ENCODE measurements at regions not wholly inside any gene's neighbourhood (a gene's known extent, or its start where the extent isn't known, plus 50 kb on each side); places are given as distances from the start of the nearest gene placed in this dataset.

GRCh38 chr5:92371171-92371888 is 988.2 kb upstream of the ARRDC3 start:
- TF ChIP-seq, protein P1, sequence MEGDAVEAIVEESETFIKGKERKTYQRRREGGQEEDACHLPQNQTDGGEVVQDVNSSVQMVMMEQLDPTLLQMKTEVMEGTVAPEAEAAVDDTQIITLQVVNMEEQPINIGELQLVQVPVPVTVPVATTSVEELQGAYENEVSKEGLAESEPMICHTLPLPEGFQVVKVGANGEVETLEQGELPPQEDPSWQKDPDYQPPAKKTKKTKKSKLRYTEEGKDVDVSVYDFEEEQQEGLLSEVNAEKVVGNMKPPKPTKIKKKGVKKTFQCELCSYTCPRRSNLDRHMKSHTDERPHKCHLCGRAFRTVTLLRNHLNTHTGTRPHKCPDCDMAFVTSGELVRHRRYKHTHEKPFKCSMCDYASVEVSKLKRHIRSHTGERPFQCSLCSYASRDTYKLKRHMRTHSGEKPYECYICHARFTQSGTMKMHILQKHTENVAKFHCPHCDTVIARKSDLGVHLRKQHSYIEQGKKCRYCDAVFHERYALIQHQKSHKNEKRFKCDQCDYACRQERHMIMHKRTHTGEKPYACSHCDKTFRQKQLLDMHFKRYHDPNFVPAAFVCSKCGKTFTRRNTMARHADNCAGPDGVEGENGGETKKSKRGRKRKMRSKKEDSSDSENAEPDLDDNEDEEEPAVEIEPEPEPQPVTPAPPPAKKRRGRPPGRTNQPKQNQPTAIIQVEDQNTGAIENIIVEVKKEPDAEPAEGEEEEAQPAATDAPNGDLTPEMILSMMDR (conservative IDR thresholded peaks at IDR 0.05 in 1 of 2, IDR thresholded peaks at IDR 0.05 in 1 of 2; ENCODE audit: low read depth in 1 of 2, low read length in 2 of 2), result no peak
- no peak for TF ChIP-seq EZH2 (IDR thresholded peaks at IDR 0.05; ENCODE audit: low read length, missing control alignments)
- H3K27me3 ChIP-seq (ENCODE audit: control insufficient read depth, insufficient read depth, low read length), result no peaks in the 10 kb centered on the region
- no peak for DNase-seq (ENCODE audit: low read depth in 2 of 2)
- H3K4me3 ChIP-seq (replicated peaks in 1 of 4; ENCODE audit: control extremely low read depth in 1 of 4, insufficient read depth in 1 of 4, low read depth in 3 of 4, low read length in 4 of 4), result no peak overlapping the region
- H2AFZ ChIP-seq (ENCODE audit: low read length), result no peak overlapping the region
- no peaks in the 10 kb centered on the region for H3K36me3 ChIP-seq (ENCODE audit: control insufficient read depth, insufficient read depth, low read length)
- no peaks in the 10 kb centered on the region for H3K4me1 ChIP-seq (ENCODE audit: control insufficient read depth, extremely low read depth, insufficient read depth, low read length)
- no peak overlapping the region for H3K27ac ChIP-seq (ENCODE audit: insufficient read depth, low read length)
- H3K79me2 ChIP-seq (ENCODE audit: control insufficient read depth, insufficient read depth, low read length), result no peaks in the 10 kb centered on the region
- no peaks in the 10 kb centered on the region for H4K20me1 ChIP-seq (ENCODE audit: control insufficient read depth, extremely low read depth, insufficient read depth, low read length)
- H3K4me2 ChIP-seq (ENCODE audit: extremely low read depth, insufficient read depth, low read length), result no peak overlapping the region
- H3K9me3 ChIP-seq (ENCODE audit: control insufficient read depth, insufficient read depth, low read depth, low read length), result no peaks in the 10 kb centered on the region
- H3K9ac ChIP-seq (ENCODE audit: insufficient read depth, low read length), result no peak overlapping the region

DNA sequence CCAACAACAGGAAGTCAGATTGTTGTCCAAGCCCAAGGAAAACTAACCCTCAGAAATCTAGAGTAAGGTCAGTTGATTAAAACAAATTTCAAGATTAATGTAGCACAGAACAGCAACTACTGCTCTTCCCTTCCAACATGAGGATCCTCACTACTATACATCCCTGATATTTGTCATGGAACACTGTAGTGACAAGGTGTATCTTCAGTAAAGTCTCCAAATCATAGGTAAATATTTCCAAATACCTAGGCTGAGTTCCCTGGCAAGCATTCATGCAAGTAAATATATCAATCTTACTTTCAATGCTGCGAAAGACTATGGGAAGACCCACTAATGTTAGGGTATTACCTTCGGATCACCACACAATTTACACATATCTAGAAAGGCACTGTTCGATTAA is 986.9 kb upstream of the ARRDC3 start:
- Histone ChIP-seq H3K9me3 (ENCODE audit: control insufficient read depth, insufficient read depth, low read depth, low read length) (no peaks in the 10 kb centered on the region), H3K4me1 (ENCODE audit: control insufficient read depth, extremely low read depth, insufficient read depth, low read length) (no peaks in the 10 kb centered on the region), H3K9ac (ENCODE audit: insufficient read depth, low read length) (no peak overlapping the region), H3K36me3 (ENCODE audit: control insufficient read depth, insufficient read depth, low read length) (no peaks in the 10 kb centered on the region), H3K4me3 (replicated peaks in 1 of 4; ENCODE audit: control extremely low read depth in 1 of 4, insufficient read depth in 1 of 4, low read depth in 3 of 4, low read length in 4 of 4) (no peak overlapping the region), H3K27ac (ENCODE audit: insufficient read depth, low read length) (no peak overlapping the region), H3K79me2 (ENCODE audit: control insufficient read depth, insufficient read depth, low read length) (no peaks in the 10 kb centered on the region), H4K20me1 (ENCODE audit: control insufficient read depth, extremely low read depth, insufficient read depth, low read length) (no peaks in the 10 kb centered on the region), H2AFZ (ENCODE audit: low read length) (no peak overlapping the region), H3K27me3 (ENCODE audit: control insufficient read depth, insufficient read depth, low read length) (no peaks in the 10 kb centered on the region), H3K4me2 (ENCODE audit: extremely low read depth, insufficient read depth, low read length) (no peak overlapping the region)
- no peak for DNase-seq (ENCODE audit: low read depth in 2 of 2)
- no peak for TF ChIP-seq EZH2 (IDR thresholded peaks at IDR 0.05; ENCODE audit: low read length, missing control alignments)
- TF ChIP-seq, protein P1 (conservative IDR thresholded peaks at IDR 0.05 in 1 of 2, IDR thresholded peaks at IDR 0.05 in 1 of 2; ENCODE audit: low read depth in 1 of 2, low read length in 2 of 2), result no peak

GRCh38 chr5:92369587-92369986 is 986.5 kb upstream of the ARRDC3 start:
- no peak overlapping the region for H3K9ac ChIP-seq (ENCODE audit: insufficient read depth, low read length)
- H3K9me3 ChIP-seq (ENCODE audit: control insufficient read depth, insufficient read depth, low read depth, low read length), result no peaks in the 10 kb centered on the region
- no peak for DNase-seq (ENCODE audit: low read depth in 2 of 2)
- no peak for TF ChIP-seq EZH2 (IDR thresholded peaks at IDR 0.05; ENCODE audit: low read length, missing control alignments)
- TF ChIP-seq, protein P1 (conservative IDR thresholded peaks at IDR 0.05 in 1 of 2, IDR thresholded peaks at IDR 0.05 in 1 of 2; ENCODE audit: low read depth in 1 of 2, low read length in 2 of 2), result no peak
- H3K36me3 ChIP-seq (ENCODE audit: control insufficient read depth, insufficient read depth, low read length), result no peaks in the 10 kb centered on the region
- no peak overlapping the region for H3K4me2 ChIP-seq (ENCODE audit: extremely low read depth, insufficient read depth, low read length)
- H3K27me3 ChIP-seq (ENCODE audit: control insufficient read depth, insufficient read depth, low read length), result no peaks in the 10 kb centered on the region
- no peak overlapping the region for H2AFZ ChIP-seq (ENCODE audit: low read length)
- no peaks in the 10 kb centered on the region for H3K4me1 ChIP-seq (ENCODE audit: control insufficient read depth, extremely low read depth, insufficient read depth, low read length)
- H3K79me2 ChIP-seq (ENCODE audit: control insufficient read depth, insufficient read depth, low read length), result no peaks in the 10 kb centered on the region
- no peaks in the 10 kb centered on the region for H4K20me1 ChIP-seq (ENCODE audit: control insufficient read depth, extremely low read depth, insufficient read depth, low read length)
- H3K4me3 ChIP-seq (replicated peaks in 1 of 4; ENCODE audit: control extremely low read depth in 1 of 4, insufficient read depth in 1 of 4, low read depth in 3 of 4, low read length in 4 of 4), result no peak overlapping the region
- H3K27ac ChIP-seq (ENCODE audit: insufficient read depth, low read length), result no peak overlapping the region

Data from fibroblast of lung (primary cell).